Kidney glomerular epithelial cell (primary cell): ENCODE measurements at regions not wholly inside any gene's neighbourhood (a gene's known extent, or its start where the extent isn't known, plus 50 kb on each side); places are given as distances from the start of the nearest gene placed in this dataset.
A peak's percentile ranks its signal among the peaks of the same experiment; 100 is the strongest.
"Not testable (repeated sequence)": the region's sequence is repeated elsewhere in the genome, so short reads cannot be mapped to it uniquely, and the experiment has no call there.

ENCODE experiments used
- DNase-seq: peaks from one replicate; lab custom pipeline; 2025; lab: John Stamatoyannopoulos, UW

GRCh38 chr4:13893987-13894386 is 266.5 kb upstream of the BOD1L1 start:
- no peak for DNase-seq

GRCh38 chr4:13900780-13901179 is 273.3 kb upstream of the BOD1L1 start:
- no peak for DNase-seq

- DNase-seq, result no peak
Measured at GRCh38 chr4:13902146-13902545, 274.6 kb upstream of the BOD1L1 start.

GRCh38 chr4:13903061-13903460 is 275.5 kb upstream of the BOD1L1 start:
- no peak for DNase-seq

GRCh38 chr4:13903901-13904300 is 276.4 kb upstream of the BOD1L1 start:
- DNase-seq, result no peak

GRCh38 chr4:13905543-13905942 is 278.0 kb upstream of the BOD1L1 start:
- DNase-seq, result no peak

- DNase-seq, result no peak
Measured at GRCh38 chr4:13906727-13907126, 279.2 kb upstream of the BOD1L1 start.

GRCh38 chr4:13907255-13907751 is 279.8 kb upstream of the BOD1L1 start:
- DNase-seq, result peak; percentile 97

GRCh38 chr4:13908455-13908854 is 280.9 kb upstream of the BOD1L1 start:
- no peak for DNase-seq

- DNase-seq, result no peak
Measured at GRCh38 chr4:13910556-13910955, 283.0 kb upstream of the BOD1L1 start.

- no peak for DNase-seq
Measured at GRCh38 chr4:13911256-13911655, 283.7 kb upstream of the BOD1L1 start.

GRCh38 chr4:13912436-13912925 is 285.0 kb upstream of the BOD1L1 start:
- DNase-seq, result no peak

GRCh38 chr4:13912966-13913365 is 285.4 kb upstream of the BOD1L1 start:
- no peak for DNase-seq

GRCh38 chr4:13917015-13917414 is 289.5 kb upstream of the BOD1L1 start:
- DNase-seq, result peak; percentile 64

- DNase-seq, result peak; percentile 86
Measured at GRCh38 chr4:13918110-13918509, 290.6 kb upstream of the BOD1L1 start.

- no peak for DNase-seq
Measured at GRCh38 chr4:13918991-13919441, 291.5 kb upstream of the BOD1L1 start.

GRCh38 chr4:13920111-13920875 is 292.8 kb upstream of the BOD1L1 start:
- DNase-seq, result no peak

GRCh38 chr4:13920901-13921300 is 293.4 kb upstream of the BOD1L1 start:
- peak; percentile 98 for DNase-seq

GRCh38 chr4:13921805-13922204 is 294.3 kb upstream of the BOD1L1 start:
- DNase-seq, result no peak

GRCh38 chr4:13922459-13922858 is 294.9 kb upstream of the BOD1L1 start:
- DNase-seq, result no peak

GRCh38 chr4:13922873-13923645 is 295.5 kb upstream of the BOD1L1 start:
- no peak for DNase-seq

- not testable (repeated sequence) for DNase-seq
Measured at GRCh38 chr4:13924900-13925299, 297.4 kb upstream of the BOD1L1 start.

GRCh38 chr4:13928214-13928613 is 300.7 kb upstream of the BOD1L1 start:
- DNase-seq, result no peak
